ENCODE measurements at regions not wholly inside any gene's neighbourhood (a gene's known extent, or its start where the extent isn't known, plus 50 kb on each side); places are given as distances from the start of the nearest gene placed in this dataset.

GRCh38 chr5:126103050-126103449, 320.2 kb upstream of the GRAMD2B start:
- no peak for TF ChIP-seq CTCF (IDR thresholded peaks at IDR 0.05)
- TF ChIP-seq EP300 (IDR thresholded peaks at IDR 0.05; ENCODE audit: low read depth) = no peak
